Skeletal muscle satellite cell (primary cell): ENCODE measurements at regions not wholly inside any gene's neighbourhood (a gene's known extent, or its start where the extent isn't known, plus 50 kb on each side); places are given as distances from the start of the nearest gene placed in this dataset.

Experiments
- H3K27me3 ChIP-seq: 2 replicates; pipeline ENCODE4 v1.7.0; 2013; ENCODE audit warnings: low read length; ENCODE audit not compliant: control insufficient read depth, insufficient read depth
- H3K36me3 ChIP-seq: 2 replicates; pipeline ENCODE4 v1.7.0; 2013; ENCODE audit warnings: mild to moderate bottlenecking, control low read depth, low read length; ENCODE audit not compliant: insufficient read depth
- H3K4me1 ChIP-seq: 2 replicates; pipeline ENCODE4 v1.7.0; 2013; ENCODE audit warnings: low read length; ENCODE audit not compliant: control insufficient read depth, insufficient read depth
- H3K4me2 ChIP-seq: 2 replicates; pipeline ENCODE4 v1.7.0; 2013; ENCODE audit warnings: mild to moderate bottlenecking, low read length
- H3K4me3 ChIP-seq: 2 replicates; pipeline ENCODE4 v1.7.0; 2013; ENCODE audit warnings: low read length
- H3K9ac ChIP-seq: 2 replicates; pipeline ENCODE4 v1.7.0; 2013; ENCODE audit warnings: mild to moderate bottlenecking, low read depth, low read length, moderate library complexity
- H3K9me3 ChIP-seq: replicated peaks from 2 replicates; pipeline ENCODE4 v1.7.0; 2013; ENCODE audit warnings: mild to moderate bottlenecking, control low read depth, low read length

DNA sequence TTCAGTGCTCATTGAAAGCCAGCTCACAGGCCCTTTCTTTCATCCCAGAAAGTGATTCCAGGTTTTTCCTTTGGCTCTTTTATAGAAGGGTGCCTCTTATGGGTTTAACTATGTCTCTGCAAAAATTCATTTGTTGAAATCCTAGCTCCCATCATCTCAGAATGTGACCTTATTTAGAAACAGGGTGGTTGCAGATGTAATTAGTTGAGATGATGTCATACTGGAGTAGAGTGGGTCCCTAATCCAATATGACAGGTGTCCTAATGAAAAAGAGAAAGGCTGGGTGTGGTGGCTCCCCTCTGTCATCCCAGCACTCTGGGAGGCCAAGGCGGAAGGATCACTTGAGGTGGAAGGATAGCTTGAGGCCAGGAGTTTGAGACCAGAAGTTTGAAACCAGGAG is 64.2 kb upstream of the FAM20A start:
- H3K4me1 ChIP-seq = no peaks in the 10 kb centered on the region
- H3K9me3 ChIP-seq = no peaks in the 10 kb centered on the region
- H3K9ac ChIP-seq = no peak overlapping the region
- H3K4me3 ChIP-seq = no peak overlapping the region
- no peak overlapping the region for H3K4me2 ChIP-seq
- H3K36me3 ChIP-seq = no peaks in the 10 kb centered on the region
- peaks cover 12% of the 10 kb centered on the region for H3K27me3 ChIP-seq

DNA sequence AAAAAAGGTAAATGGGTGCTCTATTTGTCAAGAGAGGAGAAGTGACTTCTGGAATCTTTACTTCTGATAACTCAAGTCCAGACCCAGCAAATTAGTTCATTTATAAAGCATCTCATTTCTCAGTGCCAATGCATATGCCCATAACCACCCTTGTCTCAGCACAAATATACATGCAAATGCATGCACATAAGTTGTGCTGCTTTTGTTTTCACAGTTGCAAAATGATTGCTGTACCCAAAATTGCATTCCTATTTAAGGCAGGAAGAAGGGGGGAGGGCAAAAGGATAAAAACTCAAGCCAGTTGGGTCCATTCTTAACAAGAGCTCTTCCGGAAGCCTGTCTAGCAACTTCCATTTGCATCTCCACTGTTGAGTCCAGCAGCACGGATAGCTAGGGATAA is 61.3 kb upstream of the FAM20A start:
- no peaks in the 10 kb centered on the region for H3K9me3 ChIP-seq
- no peak overlapping the region for H3K4me2 ChIP-seq
- no peak overlapping the region for H3K4me3 ChIP-seq
- H3K9ac ChIP-seq = no peak overlapping the region
- H3K36me3 ChIP-seq = no peaks in the 10 kb centered on the region
- peaks cover 7% of the 10 kb centered on the region for H3K27me3 ChIP-seq
- H3K4me1 ChIP-seq = no peaks in the 10 kb centered on the region

DNA sequence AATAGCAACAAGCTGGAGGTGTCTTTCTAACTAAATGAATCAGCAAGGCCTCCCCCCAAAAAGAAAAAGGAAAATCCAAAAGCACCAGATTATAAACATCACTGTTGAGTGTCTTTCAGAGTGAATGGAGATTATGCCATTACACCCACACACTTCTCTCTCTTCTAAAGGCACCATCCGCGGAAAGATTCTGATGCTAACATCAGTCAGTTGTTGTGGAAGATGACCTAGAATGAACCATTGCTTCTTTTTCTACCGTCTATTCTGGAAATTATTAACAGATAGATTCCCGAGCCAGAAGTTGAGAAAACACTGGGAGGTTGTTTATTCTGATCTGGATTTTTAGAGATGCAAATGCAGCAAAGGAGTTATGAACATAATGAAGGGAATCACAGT is 60.9 kb upstream of the FAM20A start:
- H3K4me3 ChIP-seq = no peak overlapping the region
- H3K27me3 ChIP-seq = peaks cover 7% of the 10 kb centered on the region
- no peak overlapping the region for H3K4me2 ChIP-seq
- no peaks in the 10 kb centered on the region for H3K9me3 ChIP-seq
- H3K36me3 ChIP-seq = no peaks in the 10 kb centered on the region
- H3K9ac ChIP-seq = no peak overlapping the region
- no peaks in the 10 kb centered on the region for H3K4me1 ChIP-seq

DNA sequence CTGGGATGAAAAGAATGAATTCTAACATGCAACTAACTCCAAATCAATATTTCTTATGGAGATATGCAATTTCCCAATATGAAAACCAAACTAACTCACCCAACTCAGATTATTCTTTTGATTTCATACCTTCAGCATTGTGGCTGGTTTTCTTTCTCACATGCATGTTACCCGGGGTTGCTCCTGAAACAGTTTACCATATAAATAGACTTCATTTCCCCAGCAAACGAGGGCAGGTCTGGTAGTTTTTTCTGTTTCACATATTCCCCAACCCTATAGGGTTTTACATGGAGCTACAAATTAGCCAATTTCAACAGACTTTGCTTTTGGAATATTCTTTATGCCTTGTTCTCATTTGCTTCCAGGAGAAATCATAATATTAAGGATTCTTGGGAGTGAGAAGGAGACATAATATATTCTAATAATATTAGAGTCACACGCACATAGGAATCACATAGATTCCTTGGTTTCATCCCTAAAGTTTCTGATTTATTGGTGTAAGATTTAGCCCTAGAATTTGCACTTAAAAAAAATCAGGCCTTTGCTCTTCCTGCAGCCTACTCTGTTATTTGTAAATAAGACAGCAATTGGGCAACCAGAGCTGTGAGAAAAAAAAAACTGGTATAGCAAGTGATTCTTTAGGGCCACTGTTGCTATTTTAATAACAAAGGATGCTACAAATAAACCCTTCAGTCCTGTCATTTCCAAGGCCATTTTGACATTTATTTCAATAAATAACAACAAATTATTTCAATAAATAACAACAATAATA is 60.3 kb upstream of the FAM20A start:
- no peak overlapping the region for H3K9ac ChIP-seq
- H3K4me2 ChIP-seq = no peak overlapping the region
- H3K4me3 ChIP-seq = no peak overlapping the region
- H3K36me3 ChIP-seq = no peaks in the 10 kb centered on the region
- H3K4me1 ChIP-seq = no peaks in the 10 kb centered on the region
- H3K27me3 ChIP-seq = peaks cover 7% of the 10 kb centered on the region
- H3K9me3 ChIP-seq = no peaks in the 10 kb centered on the region

DNA sequence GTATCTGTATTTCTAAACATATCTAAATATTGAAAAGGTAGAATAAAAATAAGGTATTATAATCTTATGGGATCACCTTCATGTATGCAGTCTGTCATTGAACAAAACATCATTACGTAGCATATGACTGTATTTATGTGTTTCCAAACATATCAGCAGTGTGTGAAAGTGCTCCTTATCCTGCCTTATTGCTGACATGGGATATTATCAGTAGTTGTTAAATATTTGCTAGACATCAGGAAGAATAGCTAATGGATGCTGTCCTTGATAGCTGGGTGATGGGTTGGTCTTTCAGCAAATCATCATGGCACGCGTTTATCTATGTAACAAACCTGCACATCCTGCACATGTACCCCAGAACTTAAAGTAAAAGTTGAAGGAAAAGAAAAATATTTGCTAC is 59.1 kb upstream of the FAM20A start:
- Histone ChIP-seq H3K4me2 (no peak overlapping the region), H3K4me1 (no peaks in the 10 kb centered on the region), H3K36me3 (no peaks in the 10 kb centered on the region), H3K4me3 (no peak overlapping the region), H3K27me3 (peaks cover 7% of the 10 kb centered on the region), H3K9ac (no peak overlapping the region), H3K9me3 (no peaks in the 10 kb centered on the region)

DNA sequence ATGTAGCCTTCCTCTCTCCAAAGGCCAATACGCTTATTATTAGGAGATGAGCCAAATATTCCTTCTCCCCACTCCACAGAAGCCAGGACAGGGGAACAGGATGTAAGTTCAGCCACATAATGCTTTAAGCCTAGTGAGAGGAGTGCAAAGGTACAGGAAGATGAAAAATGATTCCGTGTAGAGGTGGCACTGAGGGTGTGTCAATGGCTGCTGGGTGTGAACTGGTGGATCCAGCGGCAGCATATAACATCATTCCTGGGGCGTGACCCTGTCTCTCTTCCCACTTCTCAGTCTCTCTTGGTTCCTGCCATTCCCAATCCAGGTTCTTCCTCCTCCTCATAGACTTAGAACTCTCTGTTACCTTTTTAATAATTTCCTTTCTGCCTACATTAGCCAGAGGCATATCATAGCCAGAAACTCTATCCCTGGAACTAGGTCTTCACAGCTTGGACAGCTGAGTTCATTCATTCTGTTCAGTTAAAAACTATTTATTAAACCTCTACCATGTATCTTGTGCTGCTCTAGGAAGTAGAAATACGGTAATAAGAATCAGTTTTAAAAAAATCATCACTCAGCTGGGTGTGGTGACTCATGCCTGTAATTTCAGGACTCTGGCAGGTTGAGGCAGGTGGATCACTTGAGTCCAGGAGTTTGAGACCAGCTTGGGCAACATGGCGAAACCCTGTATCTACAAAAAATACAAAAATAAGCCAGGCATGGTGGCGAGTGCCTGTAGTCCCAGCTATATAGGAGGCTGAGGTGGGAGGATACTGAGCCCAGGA is 58.0 kb upstream of the FAM20A start:
- no peak overlapping the region for H3K4me2 ChIP-seq
- no peak overlapping the region for H3K4me3 ChIP-seq
- peaks cover 7% of the 10 kb centered on the region for H3K27me3 ChIP-seq
- no peaks in the 10 kb centered on the region for H3K36me3 ChIP-seq
- H3K4me1 ChIP-seq = no peaks in the 10 kb centered on the region
- H3K9me3 ChIP-seq = no peaks in the 10 kb centered on the region
- H3K9ac ChIP-seq = no peak overlapping the region

DNA sequence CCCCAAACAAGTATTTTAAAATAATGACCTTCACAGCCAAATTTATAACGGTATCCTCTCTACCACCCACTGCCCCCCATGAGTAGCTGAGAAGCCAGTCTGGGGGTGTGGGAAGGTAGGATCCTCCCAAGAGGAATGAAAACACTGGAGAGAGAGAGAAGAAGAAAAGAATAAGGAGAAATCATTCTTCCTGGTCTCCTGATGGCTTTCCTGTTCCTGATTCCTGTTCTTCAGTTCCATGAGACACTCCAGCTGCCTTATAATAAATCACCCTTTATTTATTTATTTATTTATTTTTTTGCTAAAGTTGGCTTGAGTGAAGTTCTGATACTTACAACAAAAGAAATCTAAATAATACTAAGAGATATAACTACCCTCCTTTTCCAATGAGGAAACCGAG is 56.4 kb upstream of the FAM20A start:
- Histone ChIP-seq H3K9me3 (no peaks in the 10 kb centered on the region), H3K4me2 (no peak overlapping the region), H3K9ac (no peak overlapping the region), H3K4me3 (no peak overlapping the region), H3K27me3 (peaks cover 7% of the 10 kb centered on the region), H3K36me3 (no peaks in the 10 kb centered on the region), H3K4me1 (no peaks in the 10 kb centered on the region)

DNA sequence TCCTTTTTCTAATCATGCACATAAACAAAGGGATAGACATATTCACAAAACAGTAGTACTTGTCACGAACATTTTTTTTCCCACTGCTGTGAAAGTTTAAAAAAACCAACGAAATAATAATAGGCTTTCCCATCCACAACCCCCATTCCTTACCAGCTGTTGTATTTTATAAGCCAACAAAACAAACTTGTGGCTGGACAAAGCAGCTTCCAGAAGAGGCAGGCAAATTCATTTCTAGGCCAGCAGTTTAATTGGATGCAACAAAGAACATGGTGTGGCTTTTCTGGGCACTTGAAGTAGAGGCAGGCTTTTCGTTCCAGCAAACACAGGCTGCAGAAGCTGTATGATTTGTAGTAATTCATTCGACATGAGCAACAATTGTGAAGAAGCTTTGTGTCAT is 56.0 kb upstream of the FAM20A start:
- H3K4me1 ChIP-seq = no peaks in the 10 kb centered on the region
- no peak overlapping the region for H3K9ac ChIP-seq
- H3K9me3 ChIP-seq = no peaks in the 10 kb centered on the region
- H3K27me3 ChIP-seq = peaks cover 7% of the 10 kb centered on the region
- H3K4me2 ChIP-seq = no peak overlapping the region
- H3K4me3 ChIP-seq = no peak overlapping the region
- H3K36me3 ChIP-seq = no peaks in the 10 kb centered on the region

DNA sequence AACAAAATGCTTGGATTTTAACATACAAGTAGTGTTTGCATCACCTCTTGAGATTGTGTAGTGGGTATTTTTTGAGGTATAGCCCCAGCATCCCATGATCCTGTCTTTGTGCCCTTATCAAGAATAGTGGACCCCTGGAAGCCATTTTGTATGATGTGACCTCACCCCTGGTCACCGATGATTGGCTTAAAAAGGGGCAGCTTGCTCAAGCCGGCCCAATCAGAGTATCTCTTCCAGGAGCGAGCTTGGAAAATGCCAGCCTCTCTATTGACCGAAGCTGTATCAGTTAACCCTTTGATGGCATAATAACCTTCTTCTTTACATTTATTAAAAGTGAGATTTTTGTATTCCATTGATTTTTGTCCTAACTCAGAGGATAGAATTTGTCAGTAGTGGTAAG is 55.5 kb upstream of the FAM20A start:
- Histone ChIP-seq H3K9me3 (no peaks in the 10 kb centered on the region), H3K36me3 (no peaks in the 10 kb centered on the region)

More for the DNA sequence above, 55.5 kb upstream of the FAM20A start:
- Histone ChIP-seq H3K27me3 (peaks cover 7% of the 10 kb centered on the region), H3K4me3 (no peak overlapping the region), H3K4me2 (no peak overlapping the region), H3K4me1 (no peaks in the 10 kb centered on the region), H3K9ac (no peak overlapping the region)
